GM12875 (cell line): ENCODE measurements at regions not wholly inside any gene's neighbourhood (a gene's known extent, or its start where the extent isn't known, plus 50 kb on each side); places are given as distances from the start of the nearest gene placed in this dataset.

ENCODE experiments used
- H3K4me3 ChIP-seq: one replicate; pipeline ENCODE4 v1.5.1; 2011; ENCODE audit warnings: low read depth, low read length, control low read depth
- CTCF ChIP-seq: IDR thresholded peaks from 2 replicates; pipeline ENCODE4 v1.5.1; 2011; ENCODE audit warnings: low read depth, mild to moderate bottlenecking, control low read depth, inconsistent platforms, low read length, moderate library complexity, borderline replicate concordance; ENCODE audit not compliant: insufficient read depth

DNA sequence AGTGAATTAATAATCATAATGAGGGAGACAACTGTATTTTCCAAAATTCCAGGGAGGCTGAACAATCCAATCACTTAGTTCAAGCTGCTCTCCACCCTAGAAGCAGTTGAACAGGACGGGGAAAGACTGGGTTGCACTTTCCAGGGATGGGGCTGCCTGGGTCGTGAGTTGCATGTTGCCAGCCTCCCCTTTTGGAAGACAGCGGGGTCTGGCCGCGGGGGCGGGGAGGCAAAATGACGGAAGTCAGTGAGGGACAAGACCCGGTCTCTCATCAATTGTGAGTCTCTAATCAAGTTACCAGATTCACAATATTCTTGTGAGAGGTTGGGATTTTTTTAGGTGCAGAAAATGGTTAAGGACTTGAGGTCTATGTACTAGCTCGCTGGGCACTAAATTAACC, 484.1 kb downstream of the ZSWIM6 start:
- TF ChIP-seq CTCF: no peak
- no peak overlapping the region for H3K4me3 ChIP-seq

DNA sequence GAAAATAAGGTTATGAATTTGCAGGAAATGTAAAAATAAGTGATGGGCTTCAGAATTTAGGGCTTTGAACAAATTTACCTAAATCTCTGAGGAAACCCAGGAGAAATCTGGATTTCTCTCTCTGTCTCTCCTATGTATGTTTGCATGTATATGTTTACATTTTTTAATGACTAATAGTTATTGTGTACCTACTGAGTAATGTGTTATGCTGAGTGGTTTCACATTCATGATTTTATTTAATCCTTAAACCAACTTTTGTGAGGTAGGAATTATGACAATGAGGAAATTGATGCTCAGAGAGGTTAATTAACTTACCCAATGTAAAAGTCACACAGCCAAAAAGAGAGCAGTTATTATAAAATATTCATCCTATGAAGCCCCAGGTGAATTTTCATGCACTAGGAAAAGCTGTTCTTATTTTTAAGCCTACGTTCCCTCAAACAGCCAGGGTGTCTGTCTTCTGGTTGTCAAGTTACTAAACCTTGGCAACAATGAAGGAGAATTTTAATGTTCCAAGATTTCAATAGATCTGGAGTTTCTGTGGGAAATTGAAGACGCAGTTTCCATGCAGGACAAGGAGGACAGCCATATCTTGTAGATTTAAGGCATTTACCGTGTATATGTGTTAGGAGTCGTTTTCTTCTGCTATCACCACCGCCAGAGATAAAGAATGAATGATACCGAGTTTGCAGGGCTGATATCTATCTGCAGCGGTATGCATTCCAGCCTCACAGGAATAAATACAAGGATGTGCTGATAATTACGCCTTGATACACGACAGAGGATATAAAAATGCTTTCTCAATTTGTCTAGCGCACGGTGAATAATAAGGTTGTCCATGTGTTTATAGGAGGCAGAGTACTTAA, 484.8 kb downstream of the ZSWIM6 start:
- H3K4me3 ChIP-seq: no peak overlapping the region
- TF ChIP-seq CTCF: no peak

GRCh38 chr5:61817472-61818326, 485.6 kb downstream of the ZSWIM6 start:
- TF ChIP-seq CTCF: peak; percentile 25; the same call in 1 of the 2 replicates
- H3K4me3 ChIP-seq: no peak overlapping the region

DNA sequence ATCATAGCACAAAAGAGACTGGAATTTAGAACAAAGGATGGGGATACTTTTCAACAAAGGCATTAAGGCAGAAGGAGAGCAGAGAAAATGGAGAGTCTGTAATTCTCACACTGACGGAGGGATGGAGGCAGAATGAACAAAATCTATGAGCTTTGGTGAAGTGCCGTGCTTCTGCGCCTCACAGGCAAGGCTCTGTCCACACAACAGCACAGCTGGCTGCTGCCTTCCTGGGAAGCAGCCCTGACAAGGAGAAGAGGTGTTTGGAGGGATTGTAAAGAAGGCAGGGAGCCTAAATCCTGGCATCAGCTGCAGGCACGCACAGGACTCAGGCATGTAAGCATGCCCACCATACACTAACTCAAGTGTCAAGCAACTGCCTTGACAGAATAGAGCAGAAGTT, 485.2 kb upstream of the KIF2A start:
- TF ChIP-seq CTCF: no peak
- H3K4me3 ChIP-seq: no peak overlapping the region

- no peak for TF ChIP-seq CTCF
- no peak overlapping the region for H3K4me3 ChIP-seq
These were observed 484.4 kb upstream of the KIF2A start for GRCh38 chr5:61821561-61821960.

GRCh38 chr5:61822584-61822983, 483.4 kb upstream of the KIF2A start:
- no peak for TF ChIP-seq CTCF
- no peak overlapping the region for H3K4me3 ChIP-seq

DNA sequence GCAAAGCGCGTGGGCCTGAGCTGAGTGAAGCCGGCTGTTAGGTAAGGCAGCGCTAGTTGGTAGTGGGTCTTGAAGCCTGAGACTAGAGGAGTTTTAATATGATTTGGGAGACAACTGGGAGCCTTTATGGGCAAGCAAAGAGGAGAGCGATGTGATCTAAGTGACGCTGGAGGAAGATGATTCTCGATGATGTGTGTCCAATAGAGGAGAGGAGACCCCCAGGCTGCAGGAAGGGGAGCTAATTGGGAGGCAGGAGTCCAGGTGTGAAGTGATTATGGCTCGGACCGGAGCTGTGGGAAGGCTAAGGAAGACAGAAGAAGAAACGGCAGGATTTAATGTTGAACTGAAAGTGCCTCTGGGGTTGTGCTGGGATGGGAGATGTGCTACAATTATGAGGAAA, 482.9 kb upstream of the KIF2A start:
- no peak overlapping the region for H3K4me3 ChIP-seq
- TF ChIP-seq CTCF: no peak
